Vagina (tissue), 2 donors: ENCODE measurements at regions not wholly inside any gene's neighbourhood (a gene's known extent, or its start where the extent isn't known, plus 50 kb on each side); places are given as distances from the start of the nearest gene placed in this dataset.

Experiments
- POLR2A ChIP-seq, 2 donors: fragments of 450-650 bp; IDR thresholded peaks; one replicate each; pipeline ENCODE4 v1.6.1; 2017; ENCODE audit warnings: antibody characterized with exemption in 2 of 2, mild to moderate bottlenecking in 2 of 2, moderate library complexity in 2 of 2
- POLR2AphosphoS5 ChIP-seq, 2 donors: sonication (generic); formaldehyde crosslinking; IDR thresholded peaks; one replicate each; pipeline ENCODE4 v1.9.0; 2017; ENCODE audit warnings: antibody characterized with exemption in 2 of 2, mild to moderate bottlenecking in 2 of 2, low read depth in 1 of 2; ENCODE audit not compliant: insufficient read depth in 1 of 2
- TF ChIP-seq, protein P1 (sequence below), 3 experiments: fragments of 450-650 bp in 2 of 3; fragments of 200-600 bp in 1 of 3; sonication (generic) in 1 of 3; IDR thresholded peaks; one replicate each; pipeline ENCODE4 v1.5.1; 2017 to 2019; ENCODE audit warnings: antibody characterized with exemption in 3 of 3, mild to moderate bottlenecking in 2 of 3, moderate library complexity in 2 of 3

DNA sequence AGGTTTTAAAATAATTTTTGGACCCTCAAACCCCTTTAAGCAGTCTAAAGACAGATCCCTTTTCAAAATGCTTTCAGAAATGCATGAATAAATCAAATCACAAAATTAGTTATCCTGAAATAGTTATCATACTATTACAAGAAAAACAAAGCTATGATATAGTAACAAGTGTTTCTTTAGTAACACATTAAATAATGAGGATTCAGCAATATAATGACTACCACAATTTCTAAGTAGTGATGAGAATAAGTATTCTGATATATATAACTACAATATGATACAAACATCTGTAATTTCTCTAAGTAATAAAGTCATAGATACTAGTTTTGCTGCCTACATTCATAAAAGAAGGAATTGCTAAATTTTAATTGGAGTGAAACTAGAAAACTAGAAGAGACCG is 53.0 kb upstream of the TMEM168 start:
- TF ChIP-seq, protein P1, sequence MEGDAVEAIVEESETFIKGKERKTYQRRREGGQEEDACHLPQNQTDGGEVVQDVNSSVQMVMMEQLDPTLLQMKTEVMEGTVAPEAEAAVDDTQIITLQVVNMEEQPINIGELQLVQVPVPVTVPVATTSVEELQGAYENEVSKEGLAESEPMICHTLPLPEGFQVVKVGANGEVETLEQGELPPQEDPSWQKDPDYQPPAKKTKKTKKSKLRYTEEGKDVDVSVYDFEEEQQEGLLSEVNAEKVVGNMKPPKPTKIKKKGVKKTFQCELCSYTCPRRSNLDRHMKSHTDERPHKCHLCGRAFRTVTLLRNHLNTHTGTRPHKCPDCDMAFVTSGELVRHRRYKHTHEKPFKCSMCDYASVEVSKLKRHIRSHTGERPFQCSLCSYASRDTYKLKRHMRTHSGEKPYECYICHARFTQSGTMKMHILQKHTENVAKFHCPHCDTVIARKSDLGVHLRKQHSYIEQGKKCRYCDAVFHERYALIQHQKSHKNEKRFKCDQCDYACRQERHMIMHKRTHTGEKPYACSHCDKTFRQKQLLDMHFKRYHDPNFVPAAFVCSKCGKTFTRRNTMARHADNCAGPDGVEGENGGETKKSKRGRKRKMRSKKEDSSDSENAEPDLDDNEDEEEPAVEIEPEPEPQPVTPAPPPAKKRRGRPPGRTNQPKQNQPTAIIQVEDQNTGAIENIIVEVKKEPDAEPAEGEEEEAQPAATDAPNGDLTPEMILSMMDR (IDR thresholded peaks at IDR 0.05): no peak
- TF ChIP-seq POLR2A (IDR thresholded peaks at IDR 0.05) (no peak), POLR2AphosphoS5 (IDR thresholded peaks at IDR 0.05; ENCODE audit: insufficient read depth in 1 of 2, low read depth in 1 of 2) (no peak)
